Neural cell (in vitro differentiated cells): ENCODE measurements at regions not wholly inside any gene's neighbourhood (a gene's known extent, or its start where the extent isn't known, plus 50 kb on each side); places are given as distances from the start of the nearest gene placed in this dataset.

ENCODE experiments used
- H2AFZ ChIP-seq: fragments of 200-600, 300-800 bp; sonication (generic), shearing (Covaris generic); 2 replicates; pipeline ENCODE4 v1.6.0; 2014; ENCODE audit warnings: low read depth, mild to moderate bottlenecking, antibody characterized with exemption, low read length, moderate library complexity
- H3F3A ChIP-seq: fragments of 200-600 bp; shearing (Covaris generic); 2 replicates; pipeline ENCODE4 v1.6.1; 2016; ENCODE audit warnings: mild to moderate bottlenecking, moderate library complexity, mixed read lengths, antibody characterized with exemption, low read length; ENCODE audit not compliant: insufficient read depth, poor library complexity, severe bottlenecking
- H3K27ac ChIP-seq: fragments of 200-600, 300-800 bp; sonication (generic), shearing (Covaris generic); 2 replicates; pipeline ENCODE4 v1.5.1; 2014; ENCODE audit warnings: mild to moderate bottlenecking, low read length, moderate library complexity
- H3K27me3 ChIP-seq: fragments of 300-800, 200-600 bp; sonication (generic), shearing (Covaris generic); 2 replicates; pipeline ENCODE4 v1.6.0; 2014; ENCODE audit warnings: mild to moderate bottlenecking, low read depth, low read length, moderate library complexity; ENCODE audit not compliant: insufficient read depth
- H3K36me3 ChIP-seq: fragments of 300-800, 200-600 bp; sonication (generic), shearing (Covaris generic); 2 replicates; pipeline ENCODE4 v1.5.1; 2014; ENCODE audit warnings: mild to moderate bottlenecking, antibody characterized with exemption, low read length, moderate library complexity; ENCODE audit not compliant: insufficient read depth
- H3K4me2 ChIP-seq: fragments of 300-800, 200-600 bp; sonication (generic), shearing (Covaris generic); 2 replicates; pipeline ENCODE4 v1.6.0; 2014; ENCODE audit warnings: mild to moderate bottlenecking, low read length
- H3K4me3 ChIP-seq: fragments of 300-800, 200-600 bp; sonication (generic), shearing (Covaris generic); 2 replicates; pipeline ENCODE4 v1.5.1; 2014; ENCODE audit warnings: mild to moderate bottlenecking, low read length, moderate library complexity
- H3K79me2 ChIP-seq: fragments of 200-600 bp; shearing (Covaris generic); replicated peaks from 2 replicates; pipeline ENCODE4 v1.6.0; 2014; ENCODE audit warnings: mild to moderate bottlenecking, low read length, moderate library complexity; ENCODE audit not compliant: insufficient read depth
- H3K9ac ChIP-seq: fragments of 300-800, 200-600 bp; sonication (generic), shearing (Covaris generic); 2 replicates; pipeline ENCODE4 v1.6.1; 2016; ENCODE audit warnings: mild to moderate bottlenecking, low read length, mixed read lengths
- H3K9me2 ChIP-seq: fragments of 200-600 bp; shearing (Covaris generic); 2 replicates; pipeline ENCODE4 v1.6.1; 2016; ENCODE audit warnings: mild to moderate bottlenecking, low read length, mixed read lengths; ENCODE audit not compliant: insufficient read depth
- H3K9me3 ChIP-seq: fragments of 200-600, 300-800 bp; sonication (generic), shearing (Covaris generic); 2 replicates; pipeline ENCODE4 v1.6.1; 2016; ENCODE audit warnings: mild to moderate bottlenecking, mixed run types, low read length, moderate library complexity, mixed read lengths
- H4K20me1 ChIP-seq: fragments of 200-600 bp; shearing (Covaris generic); 2 replicates; pipeline ENCODE4 v1.6.1; 2016; ENCODE audit warnings: mild to moderate bottlenecking, mixed run types; ENCODE audit not compliant: insufficient read depth
- EP300 ChIP-seq: fragments of 450-650 bp; conservative IDR thresholded peaks from 2 replicates; pipeline ENCODE4 v1.6.1; 2014; ENCODE audit warnings: antibody characterized with exemption, mild to moderate bottlenecking, moderate library complexity; ENCODE audit not compliant: poor library complexity, severe bottlenecking
- EZH2 ChIP-seq: fragments of 200-600, 300-800 bp; shearing (Covaris generic), sonication (generic); IDR thresholded peaks from 2 replicates; pipeline ENCODE4 v1.6.1; 2014; ENCODE audit warnings: antibody characterized with exemption, low read length, borderline replicate concordance, mild to moderate bottlenecking; ENCODE audit not compliant: insufficient read depth, poor library complexity, severe bottlenecking
- MXI1 ChIP-seq: fragments of 450-650 bp; conservative IDR thresholded peaks from 2 replicates; pipeline ENCODE4 v1.6.1; 2014; ENCODE audit warnings: antibody characterized with exemption, mild to moderate bottlenecking; ENCODE audit not compliant: poor library complexity, severe bottlenecking
- POLR2AphosphoS5 ChIP-seq: IDR thresholded peaks from 2 replicates; pipeline ENCODE4 v1.6.1; 2012
- RAD21 ChIP-seq: fragments of 450-650 bp; conservative IDR thresholded peaks from 2 replicates; pipeline ENCODE4 v1.6.1; 2014; ENCODE audit warnings: antibody characterized with exemption, mild to moderate bottlenecking, moderate library complexity
- SMC3 ChIP-seq: fragments of 450-650 bp; conservative IDR thresholded peaks from 2 replicates; pipeline ENCODE4 v1.6.1; 2014; ENCODE audit warnings: antibody characterized with exemption, mild to moderate bottlenecking, moderate library complexity; ENCODE audit not compliant: poor library complexity
- TAF1 ChIP-seq: IDR thresholded peaks from 2 replicates; pipeline ENCODE4 v1.6.1; 2012; ENCODE audit warnings: low read depth
- TF ChIP-seq, protein P1 (sequence below): fragments of 450-650 bp; IDR thresholded peaks from 2 replicates; pipeline ENCODE4 v1.5.1; 2014; ENCODE audit warnings: antibody characterized with exemption, mild to moderate bottlenecking, moderate library complexity; ENCODE audit not compliant: poor library complexity, severe bottlenecking
- TF ChIP-seq, protein P2 (sequence below): IDR thresholded peaks from 2 replicates; pipeline ENCODE4 v1.6.1; 2012; ENCODE audit warnings: borderline replicate concordance

DNA sequence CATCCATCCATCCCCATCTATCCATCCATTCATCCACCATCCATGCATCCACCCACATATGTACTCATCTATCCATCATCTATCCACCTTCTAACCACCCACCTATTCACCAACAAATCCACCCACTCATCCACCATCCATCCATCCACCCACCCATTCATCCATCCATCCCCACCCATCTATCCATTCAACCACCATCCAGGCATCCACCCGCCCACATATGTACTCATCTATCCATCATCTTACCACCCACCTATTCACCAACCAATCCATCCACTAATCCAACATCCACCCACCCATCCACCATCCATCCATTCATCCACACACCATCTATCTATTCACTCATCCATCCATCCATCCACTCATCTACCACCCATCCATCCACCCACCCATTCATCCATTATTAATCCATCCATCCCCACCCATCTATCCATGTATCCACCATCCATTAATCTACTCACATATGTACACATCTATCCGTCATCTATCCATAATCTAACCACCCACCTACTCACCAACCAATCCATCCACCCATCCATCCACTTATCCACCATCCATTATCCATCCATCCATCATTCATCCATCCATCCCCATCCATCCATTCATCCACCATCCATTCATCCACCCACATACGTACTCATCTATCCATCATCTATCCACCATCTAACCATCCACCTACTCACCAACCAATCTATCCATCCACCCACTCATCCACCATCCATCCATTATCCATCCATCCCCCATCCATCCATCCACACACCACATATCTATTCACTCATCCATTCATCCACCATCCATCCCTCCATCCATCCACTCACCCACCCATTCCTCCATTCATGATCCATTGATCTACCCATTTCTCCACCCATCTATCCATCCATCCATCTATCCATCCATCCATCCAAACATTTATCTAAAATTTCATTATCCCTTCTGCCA, 940.0 kb downstream of the BRD1 start:
- H2AFZ ChIP-seq = no peak overlapping the region
- no peak overlapping the region for H3K9ac ChIP-seq
- no peaks in the 10 kb centered on the region for H3K79me2 ChIP-seq
- H3K9me2 ChIP-seq = no peaks in the 10 kb centered on the region
- H3K27ac ChIP-seq = no peak overlapping the region
- no peaks in the 10 kb centered on the region for H4K20me1 ChIP-seq
- H3K27me3 ChIP-seq = no peaks in the 10 kb centered on the region
- H3F3A ChIP-seq = no peaks in the 10 kb centered on the region
- TF ChIP-seq SMC3 (no peak), MXI1 (no peak), POLR2AphosphoS5 (no peak), EZH2 (no peak), TAF1 (no peak), RAD21 (no peak)
- TF ChIP-seq, protein P1, sequence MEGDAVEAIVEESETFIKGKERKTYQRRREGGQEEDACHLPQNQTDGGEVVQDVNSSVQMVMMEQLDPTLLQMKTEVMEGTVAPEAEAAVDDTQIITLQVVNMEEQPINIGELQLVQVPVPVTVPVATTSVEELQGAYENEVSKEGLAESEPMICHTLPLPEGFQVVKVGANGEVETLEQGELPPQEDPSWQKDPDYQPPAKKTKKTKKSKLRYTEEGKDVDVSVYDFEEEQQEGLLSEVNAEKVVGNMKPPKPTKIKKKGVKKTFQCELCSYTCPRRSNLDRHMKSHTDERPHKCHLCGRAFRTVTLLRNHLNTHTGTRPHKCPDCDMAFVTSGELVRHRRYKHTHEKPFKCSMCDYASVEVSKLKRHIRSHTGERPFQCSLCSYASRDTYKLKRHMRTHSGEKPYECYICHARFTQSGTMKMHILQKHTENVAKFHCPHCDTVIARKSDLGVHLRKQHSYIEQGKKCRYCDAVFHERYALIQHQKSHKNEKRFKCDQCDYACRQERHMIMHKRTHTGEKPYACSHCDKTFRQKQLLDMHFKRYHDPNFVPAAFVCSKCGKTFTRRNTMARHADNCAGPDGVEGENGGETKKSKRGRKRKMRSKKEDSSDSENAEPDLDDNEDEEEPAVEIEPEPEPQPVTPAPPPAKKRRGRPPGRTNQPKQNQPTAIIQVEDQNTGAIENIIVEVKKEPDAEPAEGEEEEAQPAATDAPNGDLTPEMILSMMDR = no peak
- H3K4me2 ChIP-seq = no peak overlapping the region
- no peaks in the 10 kb centered on the region for H3K36me3 ChIP-seq
- H3K4me3 ChIP-seq = no peak overlapping the region
- no peaks in the 10 kb centered on the region for H3K9me3 ChIP-seq

DNA sequence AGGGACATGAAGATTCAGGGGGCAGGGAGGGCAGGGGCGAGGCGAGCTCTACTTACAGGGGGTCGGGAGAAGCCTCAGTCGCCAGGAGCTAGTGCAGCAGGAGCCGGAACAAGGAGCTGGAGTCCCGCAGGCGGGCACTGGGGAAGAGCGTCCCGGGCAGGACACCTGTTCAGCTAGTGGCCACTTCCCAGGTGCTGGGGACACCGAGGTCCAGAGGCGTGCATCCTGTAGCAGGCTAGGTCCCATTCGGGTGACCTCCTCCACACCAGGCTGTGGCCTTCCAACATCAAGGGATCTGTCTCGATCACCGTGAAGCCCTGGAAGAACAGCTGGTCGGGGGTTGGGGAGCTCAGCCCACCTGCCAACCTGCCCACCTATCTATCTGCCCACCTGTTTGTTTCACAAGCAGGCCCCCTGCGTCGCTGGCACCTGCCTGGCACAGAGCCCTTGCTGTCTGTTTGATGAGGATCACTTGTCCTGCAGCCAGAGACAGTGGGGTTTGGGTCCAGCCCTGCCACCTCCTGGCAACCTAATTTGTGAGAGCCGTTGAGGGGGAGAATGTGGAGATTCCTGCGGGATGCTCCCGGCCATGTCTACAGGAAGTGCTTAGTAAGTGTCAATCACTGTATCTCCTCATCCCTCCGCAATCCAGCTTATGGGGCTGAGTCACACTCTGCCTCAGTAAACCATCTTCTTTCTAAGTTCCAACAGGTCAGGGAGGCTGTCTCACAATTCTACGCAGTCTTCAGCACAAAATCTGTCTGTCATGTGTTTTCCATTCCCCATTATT, 940.9 kb downstream of the BRD1 start:
- Histone ChIP-seq H3K4me3 (no peak overlapping the region), H3K27me3 (no peaks in the 10 kb centered on the region), H3K9me3 (no peaks in the 10 kb centered on the region), H3K9me2 (no peaks in the 10 kb centered on the region), H4K20me1 (no peaks in the 10 kb centered on the region), H3K36me3 (no peaks in the 10 kb centered on the region), H3K27ac (no peak overlapping the region), H3K79me2 (no peaks in the 10 kb centered on the region), H2AFZ (no peak overlapping the region), H3K4me2 (no peak overlapping the region), H3F3A (no peaks in the 10 kb centered on the region), H3K9ac (no peak overlapping the region)
- TF ChIP-seq EP300 = no peak

DNA sequence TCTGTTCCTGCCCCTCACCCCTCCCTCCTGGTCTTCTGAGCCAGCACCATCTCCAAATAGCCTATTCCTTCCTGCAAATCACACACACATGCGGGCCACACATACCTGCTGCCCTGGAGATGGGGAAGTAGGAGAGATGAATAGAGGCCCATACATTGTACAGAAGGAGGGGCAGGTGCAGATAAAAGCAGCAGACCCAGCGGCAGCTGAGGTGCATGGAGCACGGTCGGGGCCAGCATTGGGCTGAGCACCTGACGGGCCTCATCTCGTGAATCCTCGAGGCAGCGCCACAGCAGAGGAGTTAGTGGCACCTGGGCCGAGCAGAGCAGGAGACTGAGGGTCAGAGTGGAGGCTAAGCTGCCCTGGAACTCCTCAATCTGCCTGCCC, 941.8 kb downstream of the BRD1 start:
- TF ChIP-seq, protein P2, sequence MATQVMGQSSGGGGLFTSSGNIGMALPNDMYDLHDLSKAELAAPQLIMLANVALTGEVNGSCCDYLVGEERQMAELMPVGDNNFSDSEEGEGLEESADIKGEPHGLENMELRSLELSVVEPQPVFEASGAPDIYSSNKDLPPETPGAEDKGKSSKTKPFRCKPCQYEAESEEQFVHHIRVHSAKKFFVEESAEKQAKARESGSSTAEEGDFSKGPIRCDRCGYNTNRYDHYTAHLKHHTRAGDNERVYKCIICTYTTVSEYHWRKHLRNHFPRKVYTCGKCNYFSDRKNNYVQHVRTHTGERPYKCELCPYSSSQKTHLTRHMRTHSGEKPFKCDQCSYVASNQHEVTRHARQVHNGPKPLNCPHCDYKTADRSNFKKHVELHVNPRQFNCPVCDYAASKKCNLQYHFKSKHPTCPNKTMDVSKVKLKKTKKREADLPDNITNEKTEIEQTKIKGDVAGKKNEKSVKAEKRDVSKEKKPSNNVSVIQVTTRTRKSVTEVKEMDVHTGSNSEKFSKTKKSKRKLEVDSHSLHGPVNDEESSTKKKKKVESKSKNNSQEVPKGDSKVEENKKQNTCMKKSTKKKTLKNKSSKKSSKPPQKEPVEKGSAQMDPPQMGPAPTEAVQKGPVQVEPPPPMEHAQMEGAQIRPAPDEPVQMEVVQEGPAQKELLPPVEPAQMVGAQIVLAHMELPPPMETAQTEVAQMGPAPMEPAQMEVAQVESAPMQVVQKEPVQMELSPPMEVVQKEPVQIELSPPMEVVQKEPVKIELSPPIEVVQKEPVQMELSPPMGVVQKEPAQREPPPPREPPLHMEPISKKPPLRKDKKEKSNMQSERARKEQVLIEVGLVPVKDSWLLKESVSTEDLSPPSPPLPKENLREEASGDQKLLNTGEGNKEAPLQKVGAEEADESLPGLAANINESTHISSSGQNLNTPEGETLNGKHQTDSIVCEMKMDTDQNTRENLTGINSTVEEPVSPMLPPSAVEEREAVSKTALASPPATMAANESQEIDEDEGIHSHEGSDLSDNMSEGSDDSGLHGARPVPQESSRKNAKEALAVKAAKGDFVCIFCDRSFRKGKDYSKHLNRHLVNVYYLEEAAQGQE = no peak
- TF ChIP-seq EZH2 (no peak), EP300 (no peak)
- TF ChIP-seq, protein P1 = no peak

More for the DNA sequence above, 941.8 kb downstream of the BRD1 start:
- Histone ChIP-seq H3F3A (no peaks in the 10 kb centered on the region), H3K79me2 (no peaks in the 10 kb centered on the region), H3K27me3 (no peaks in the 10 kb centered on the region), H3K9me3 (no peaks in the 10 kb centered on the region), H2AFZ (no peak overlapping the region), H3K4me3 (no peak overlapping the region), H4K20me1 (no peaks in the 10 kb centered on the region), H3K4me2 (no peak overlapping the region), H3K27ac (no peak overlapping the region), H3K9ac (no peak overlapping the region), H3K36me3 (no peaks in the 10 kb centered on the region), H3K9me2 (no peaks in the 10 kb centered on the region)
